ENCODE measurements at regions not wholly inside any gene's neighbourhood (a gene's known extent, or its start where the extent isn't known, plus 50 kb on each side); places are given as distances from the start of the nearest gene placed in this dataset.

GRCh38 chr3:195001961-195002861 is 268.7 kb downstream of the XXYLT1 start:
- peak; percentile 99 for DNase-seq

- DNase-seq = no peak
Observed at GRCh38 chr3:195003006-195003892, 267.7 kb downstream of the XXYLT1 start.

- DNase-seq = no peak
Observed at GRCh38 chr3:195003893-195004289, 267.1 kb downstream of the XXYLT1 start.

- DNase-seq = no peak
Observed at GRCh38 chr3:195004512-195005250, 266.3 kb downstream of the XXYLT1 start.

GRCh38 chr3:195005251-195005620 is 265.7 kb downstream of the XXYLT1 start:
- DNase-seq = no peak

- no peak for DNase-seq
Observed at GRCh38 chr3:195005759-195006510, 265.0 kb downstream of the XXYLT1 start.

- DNase-seq = no peak
Observed at GRCh38 chr3:195007151-195007550, 263.8 kb downstream of the XXYLT1 start.

- DNase-seq = no peak
Observed at GRCh38 chr3:195007766-195008165, 263.2 kb downstream of the XXYLT1 start.

- no peak for DNase-seq
Observed at GRCh38 chr3:195008816-195009215, 262.1 kb downstream of the XXYLT1 start.

- no peak for DNase-seq
Observed at GRCh38 chr3:195009616-195010015, 261.3 kb downstream of the XXYLT1 start.

- no peak for DNase-seq
Observed at GRCh38 chr3:195010551-195011100, 260.3 kb downstream of the XXYLT1 start.

- DNase-seq = no peak
Observed at GRCh38 chr3:195011231-195011834, 259.6 kb downstream of the XXYLT1 start.

- DNase-seq = no peak
Observed at GRCh38 chr3:195012100-195012499, 258.9 kb downstream of the XXYLT1 start.

GRCh38 chr3:195012571-195012970 is 258.4 kb downstream of the XXYLT1 start:
- DNase-seq = no peak

- DNase-seq = no peak
Observed at GRCh38 chr3:195013411-195014361, 257.3 kb downstream of the XXYLT1 start.

- no peak for DNase-seq
Observed at GRCh38 chr3:195015021-195015420, 255.9 kb downstream of the XXYLT1 start.

- DNase-seq = no peak
Observed at GRCh38 chr3:195017151-195017550, 253.8 kb downstream of the XXYLT1 start.

Measured in NCI-H345 (cell line).